Lower leg skin (tissue), 3 donors: ENCODE measurements at regions not wholly inside any gene's neighbourhood (a gene's known extent, or its start where the extent isn't known, plus 50 kb on each side); places are given as distances from the start of the nearest gene placed in this dataset.

Experiments
- CTCF ChIP-seq, 3 donors: fragments of 450-650 bp; IDR thresholded peaks; one replicate each; pipeline ENCODE4 v1.5.1; 2016; ENCODE audit warnings: antibody characterized with exemption in 3 of 3, mild to moderate bottlenecking in 3 of 3, moderate library complexity in 2 of 3
- POLR2A ChIP-seq, 2 donors: fragments of 450-650 bp; IDR thresholded peaks; one replicate each; pipeline ENCODE4 v1.6.1; 2016 to 2017; ENCODE audit warnings: antibody characterized with exemption in 2 of 2, mild to moderate bottlenecking in 1 of 2, moderate library complexity in 1 of 2

- TF ChIP-seq POLR2A (IDR thresholded peaks at IDR 0.05) (no peak), CTCF (IDR thresholded peaks at IDR 0.05) (no peak)
These were observed 438.7 kb upstream of the FSIP2 start for GRCh38 chr2:185299867-185300266.
